Epidermal melanocyte (primary cell): ENCODE measurements at regions not wholly inside any gene's neighbourhood (a gene's known extent, or its start where the extent isn't known, plus 50 kb on each side); places are given as distances from the start of the nearest gene placed in this dataset.

ENCODE experiments used
- DNase-seq: peaks from one replicate; pipeline ENCODE4 v3.0.0; 2011; ENCODE audit warnings: low spot score; ENCODE audit not compliant: insufficient read length

- DNase-seq: no peak
Measured at GRCh38 chr6:104226790-104227446, 632.8 kb downstream of the HACE1 start.

GRCh38 chr6:104218116-104218515, 641.6 kb downstream of the HACE1 start:
- DNase-seq: no peak

- no peak for DNase-seq
Measured at GRCh38 chr6:104214901-104215300, 644.8 kb downstream of the HACE1 start.

GRCh38 chr6:104212977-104213668, 646.6 kb downstream of the HACE1 start:
- DNase-seq: no peak

GRCh38 chr6:104207635-104208034, 652.1 kb downstream of the HACE1 start:
- DNase-seq: no peak

GRCh38 chr6:104201557-104201956, 658.2 kb downstream of the HACE1 start:
- DNase-seq: no peak

- DNase-seq: no peak
Measured at GRCh38 chr6:104187616-104188015, 672.1 kb downstream of the HACE1 start.

- DNase-seq: no peak
Measured at GRCh38 chr6:104186831-104187230, 672.9 kb downstream of the HACE1 start.

GRCh38 chr6:104183816-104184435, 675.8 kb downstream of the HACE1 start:
- no peak for DNase-seq

GRCh38 chr6:104182811-104183210, 676.9 kb downstream of the HACE1 start:
- no peak for DNase-seq

GRCh38 chr6:104173668-104174067, 686.1 kb downstream of the HACE1 start:
- DNase-seq: no peak

- no peak for DNase-seq
Measured at GRCh38 chr6:104170401-104170800, 689.3 kb downstream of the HACE1 start.

- DNase-seq: no peak
Measured at GRCh38 chr6:104166055-104166668, 693.6 kb downstream of the HACE1 start.

- DNase-seq: no peak
Measured at GRCh38 chr6:104162036-104162669, 697.6 kb downstream of the HACE1 start.

GRCh38 chr6:104159045-104159618, 700.6 kb downstream of the HACE1 start:
- DNase-seq: no peak

- DNase-seq: no peak
Measured at GRCh38 chr6:104143757-104144156, 716.0 kb downstream of the HACE1 start.

GRCh38 chr6:104134876-104135275, 724.8 kb downstream of the HACE1 start:
- DNase-seq: no peak

- no peak for DNase-seq
Measured at GRCh38 chr6:104130343-104130742, 729.4 kb downstream of the HACE1 start.

GRCh38 chr6:104126315-104127005, 733.3 kb downstream of the HACE1 start:
- no peak for DNase-seq

- DNase-seq: no peak
Measured at GRCh38 chr6:104123227-104123626, 736.5 kb downstream of the HACE1 start.

- DNase-seq: no peak
Measured at GRCh38 chr6:104118274-104118673, 741.4 kb downstream of the HACE1 start.
